Neural cell (in vitro differentiated cells): ENCODE measurements at regions not wholly inside any gene's neighbourhood (a gene's known extent, or its start where the extent isn't known, plus 50 kb on each side); places are given as distances from the start of the nearest gene placed in this dataset.

Experiments used
- H2AFZ ChIP-seq: fragments of 200-600, 300-800 bp; sonication (generic), shearing (Covaris generic); 2 replicates; pipeline ENCODE4 v1.6.0; 2014; ENCODE audit warnings: low read depth, mild to moderate bottlenecking, antibody characterized with exemption, low read length, moderate library complexity
- H3F3A ChIP-seq: fragments of 200-600 bp; shearing (Covaris generic); 2 replicates; pipeline ENCODE4 v1.6.1; 2016; ENCODE audit warnings: mild to moderate bottlenecking, moderate library complexity, mixed read lengths, antibody characterized with exemption, low read length; ENCODE audit not compliant: insufficient read depth, poor library complexity, severe bottlenecking
- H3K27ac ChIP-seq: fragments of 200-600, 300-800 bp; sonication (generic), shearing (Covaris generic); 2 replicates; pipeline ENCODE4 v1.5.1; 2014; ENCODE audit warnings: mild to moderate bottlenecking, low read length, moderate library complexity
- H3K27me3 ChIP-seq: fragments of 300-800, 200-600 bp; sonication (generic), shearing (Covaris generic); 2 replicates; pipeline ENCODE4 v1.6.0; 2014; ENCODE audit warnings: mild to moderate bottlenecking, low read depth, low read length, moderate library complexity; ENCODE audit not compliant: insufficient read depth
- H3K36me3 ChIP-seq: fragments of 300-800, 200-600 bp; sonication (generic), shearing (Covaris generic); 2 replicates; pipeline ENCODE4 v1.5.1; 2014; ENCODE audit warnings: mild to moderate bottlenecking, antibody characterized with exemption, low read length, moderate library complexity; ENCODE audit not compliant: insufficient read depth
- H3K4me2 ChIP-seq: fragments of 300-800, 200-600 bp; sonication (generic), shearing (Covaris generic); 2 replicates; pipeline ENCODE4 v1.6.0; 2014; ENCODE audit warnings: mild to moderate bottlenecking, low read length
- H3K4me3 ChIP-seq: fragments of 300-800, 200-600 bp; sonication (generic), shearing (Covaris generic); 2 replicates; pipeline ENCODE4 v1.5.1; 2014; ENCODE audit warnings: mild to moderate bottlenecking, low read length, moderate library complexity
- H3K79me2 ChIP-seq: fragments of 200-600 bp; shearing (Covaris generic); replicated peaks from 2 replicates; pipeline ENCODE4 v1.6.0; 2014; ENCODE audit warnings: mild to moderate bottlenecking, low read length, moderate library complexity; ENCODE audit not compliant: insufficient read depth
- H3K9ac ChIP-seq: fragments of 300-800, 200-600 bp; sonication (generic), shearing (Covaris generic); 2 replicates; pipeline ENCODE4 v1.6.1; 2016; ENCODE audit warnings: mild to moderate bottlenecking, low read length, mixed read lengths
- H3K9me2 ChIP-seq: fragments of 200-600 bp; shearing (Covaris generic); 2 replicates; pipeline ENCODE4 v1.6.1; 2016; ENCODE audit warnings: mild to moderate bottlenecking, low read length, mixed read lengths; ENCODE audit not compliant: insufficient read depth
- H3K9me3 ChIP-seq: fragments of 200-600, 300-800 bp; sonication (generic), shearing (Covaris generic); 2 replicates; pipeline ENCODE4 v1.6.1; 2016; ENCODE audit warnings: mild to moderate bottlenecking, mixed run types, low read length, moderate library complexity, mixed read lengths
- H4K20me1 ChIP-seq: fragments of 200-600 bp; shearing (Covaris generic); 2 replicates; pipeline ENCODE4 v1.6.1; 2016; ENCODE audit warnings: mild to moderate bottlenecking, mixed run types; ENCODE audit not compliant: insufficient read depth
- EP300 ChIP-seq: fragments of 450-650 bp; conservative IDR thresholded peaks from 2 replicates; pipeline ENCODE4 v1.6.1; 2014; ENCODE audit warnings: antibody characterized with exemption, mild to moderate bottlenecking, moderate library complexity; ENCODE audit not compliant: poor library complexity, severe bottlenecking
- EZH2 ChIP-seq: fragments of 200-600, 300-800 bp; shearing (Covaris generic), sonication (generic); IDR thresholded peaks from 2 replicates; pipeline ENCODE4 v1.6.1; 2014; ENCODE audit warnings: antibody characterized with exemption, low read length, borderline replicate concordance, mild to moderate bottlenecking; ENCODE audit not compliant: insufficient read depth, poor library complexity, severe bottlenecking
- MXI1 ChIP-seq: fragments of 450-650 bp; conservative IDR thresholded peaks from 2 replicates; pipeline ENCODE4 v1.6.1; 2014; ENCODE audit warnings: antibody characterized with exemption, mild to moderate bottlenecking; ENCODE audit not compliant: poor library complexity, severe bottlenecking
- POLR2AphosphoS5 ChIP-seq: IDR thresholded peaks from 2 replicates; pipeline ENCODE4 v1.6.1; 2012
- RAD21 ChIP-seq: fragments of 450-650 bp; conservative IDR thresholded peaks from 2 replicates; pipeline ENCODE4 v1.6.1; 2014; ENCODE audit warnings: antibody characterized with exemption, mild to moderate bottlenecking, moderate library complexity
- REST ChIP-seq: IDR thresholded peaks from 2 replicates; pipeline ENCODE4 v1.6.1; 2012; ENCODE audit warnings: borderline replicate concordance
- SMC3 ChIP-seq: fragments of 450-650 bp; conservative IDR thresholded peaks from 2 replicates; pipeline ENCODE4 v1.6.1; 2014; ENCODE audit warnings: antibody characterized with exemption, mild to moderate bottlenecking, moderate library complexity; ENCODE audit not compliant: poor library complexity
- TAF1 ChIP-seq: IDR thresholded peaks from 2 replicates; pipeline ENCODE4 v1.6.1; 2012; ENCODE audit warnings: low read depth
- TF ChIP-seq, protein P1 (sequence below): fragments of 450-650 bp; IDR thresholded peaks from 2 replicates; pipeline ENCODE4 v1.5.1; 2014; ENCODE audit warnings: antibody characterized with exemption, mild to moderate bottlenecking, moderate library complexity; ENCODE audit not compliant: poor library complexity, severe bottlenecking

- H4K20me1 ChIP-seq, result no peaks in the 10 kb centered on the region
- no peak overlapping the region for H3K4me2 ChIP-seq
- H3K79me2 ChIP-seq, result no peaks in the 10 kb centered on the region
- no peaks in the 10 kb centered on the region for H3K27me3 ChIP-seq
- H2AFZ ChIP-seq, result no peak overlapping the region
- H3K36me3 ChIP-seq, result no peaks in the 10 kb centered on the region
- TF ChIP-seq MXI1 (no peak), EP300 (no peak), EZH2 (no peak)
- H3K4me3 ChIP-seq, result no peak overlapping the region
- H3K9me3 ChIP-seq, result no peaks in the 10 kb centered on the region
- H3K9ac ChIP-seq, result no peak overlapping the region
- H3K9me2 ChIP-seq, result no peaks in the 10 kb centered on the region
- H3K27ac ChIP-seq, result no peak overlapping the region
- H3F3A ChIP-seq, result no peaks in the 10 kb centered on the region
Measured at GRCh38 chr11:95404370-95404769, 173.4 kb upstream of the SESN3 start.

DNA sequence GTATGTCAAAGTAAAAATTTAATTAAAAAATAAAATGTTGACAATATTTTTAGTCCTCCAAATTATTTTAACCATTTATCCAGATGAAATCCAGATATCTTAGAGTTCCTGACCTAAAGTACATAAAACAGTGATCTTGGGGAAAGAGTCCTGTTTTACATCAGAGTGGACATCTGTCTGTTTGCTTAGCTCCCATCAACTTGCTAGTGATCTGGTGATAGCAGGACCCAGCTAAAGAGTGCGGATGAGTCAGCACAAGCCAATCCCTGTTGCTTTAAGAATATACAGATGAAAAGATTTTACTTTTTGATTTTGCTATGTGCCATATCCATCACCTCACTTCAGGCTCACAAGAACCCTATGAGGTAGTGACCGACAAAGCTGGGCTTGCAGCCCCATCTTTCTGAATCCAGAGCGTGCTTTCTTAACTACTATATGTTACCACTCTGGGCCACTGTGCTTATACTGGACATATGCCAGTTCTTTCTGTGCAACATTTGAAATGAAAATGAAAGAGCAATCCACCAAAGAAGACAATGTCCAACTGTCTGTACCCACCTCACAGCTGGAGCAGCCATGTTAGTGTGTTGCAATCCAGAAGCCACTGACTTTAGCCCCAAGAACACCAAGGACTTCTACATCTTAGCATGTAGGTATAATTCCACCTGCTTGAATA is 167.6 kb upstream of the SESN3 start:
- H3K27me3 ChIP-seq, result no peaks in the 10 kb centered on the region
- no peak overlapping the region for H2AFZ ChIP-seq
- no peak overlapping the region for H3K4me3 ChIP-seq
- H3K79me2 ChIP-seq, result no peaks in the 10 kb centered on the region
- no peaks in the 10 kb centered on the region for H4K20me1 ChIP-seq
- H3K4me2 ChIP-seq, result no peak overlapping the region
- no peak overlapping the region for H3K9ac ChIP-seq
- H3K9me2 ChIP-seq, result no peaks in the 10 kb centered on the region
- TF ChIP-seq POLR2AphosphoS5, result no peak
- no peak for TF ChIP-seq TAF1
- no peak for TF ChIP-seq EP300
- TF ChIP-seq RAD21, result no peak
- no peak for TF ChIP-seq REST
- TF ChIP-seq, protein P1, sequence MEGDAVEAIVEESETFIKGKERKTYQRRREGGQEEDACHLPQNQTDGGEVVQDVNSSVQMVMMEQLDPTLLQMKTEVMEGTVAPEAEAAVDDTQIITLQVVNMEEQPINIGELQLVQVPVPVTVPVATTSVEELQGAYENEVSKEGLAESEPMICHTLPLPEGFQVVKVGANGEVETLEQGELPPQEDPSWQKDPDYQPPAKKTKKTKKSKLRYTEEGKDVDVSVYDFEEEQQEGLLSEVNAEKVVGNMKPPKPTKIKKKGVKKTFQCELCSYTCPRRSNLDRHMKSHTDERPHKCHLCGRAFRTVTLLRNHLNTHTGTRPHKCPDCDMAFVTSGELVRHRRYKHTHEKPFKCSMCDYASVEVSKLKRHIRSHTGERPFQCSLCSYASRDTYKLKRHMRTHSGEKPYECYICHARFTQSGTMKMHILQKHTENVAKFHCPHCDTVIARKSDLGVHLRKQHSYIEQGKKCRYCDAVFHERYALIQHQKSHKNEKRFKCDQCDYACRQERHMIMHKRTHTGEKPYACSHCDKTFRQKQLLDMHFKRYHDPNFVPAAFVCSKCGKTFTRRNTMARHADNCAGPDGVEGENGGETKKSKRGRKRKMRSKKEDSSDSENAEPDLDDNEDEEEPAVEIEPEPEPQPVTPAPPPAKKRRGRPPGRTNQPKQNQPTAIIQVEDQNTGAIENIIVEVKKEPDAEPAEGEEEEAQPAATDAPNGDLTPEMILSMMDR, result no peak
- TF ChIP-seq EZH2, result no peak
- no peak for TF ChIP-seq MXI1
- no peak for TF ChIP-seq SMC3
- no peaks in the 10 kb centered on the region for H3K36me3 ChIP-seq
- no peak overlapping the region for H3K27ac ChIP-seq
- no peaks in the 10 kb centered on the region for H3F3A ChIP-seq
- no peaks in the 10 kb centered on the region for H3K9me3 ChIP-seq
